Keratinocyte (primary cell): ENCODE measurements at regions not wholly inside any gene's neighbourhood (a gene's known extent, or its start where the extent isn't known, plus 50 kb on each side); places are given as distances from the start of the nearest gene placed in this dataset.

ENCODE experiments used
- DNase-seq: peaks from one replicate; pipeline ENCODE4 v3.0.0-alpha.2; 2011; ENCODE audit warnings: low read depth, missing footprints, low spot score
- FAIRE-seq: peaks from 2 replicates; lab custom pipeline; 2011; peaks lifted over from hg19 to GRCh38; lab: Jason Lieb, UNC
- H2AFZ ChIP-seq: 2 replicates; pipeline ENCODE4 v1.6.0; 2012; ENCODE audit warnings: low read length, control low read depth, inconsistent platforms; ENCODE audit not compliant: control insufficient read depth
- H3K27ac ChIP-seq: 2 replicates; pipeline ENCODE4 v1.5.1; 2011; ENCODE audit warnings: low read length; ENCODE audit not compliant: control insufficient read depth, insufficient read depth
- H3K27me3 ChIP-seq: 3 replicates; pipeline ENCODE4 v1.6.0; 2011; ENCODE audit warnings: low read length; ENCODE audit not compliant: control insufficient read depth, insufficient read depth; ENCODE audit errors: extremely low read depth
- H3K36me3 ChIP-seq, 2 experiments: 2 replicates in 1 of 2; 3 replicates in 1 of 2; pipeline ENCODE4 v1.5.1; 2011; ENCODE audit warnings: low read length in 2 of 2, mild to moderate bottlenecking in 1 of 2; ENCODE audit not compliant: control insufficient read depth in 2 of 2, insufficient read depth in 2 of 2; ENCODE audit errors: extremely low read depth in 1 of 2
- H3K4me1 ChIP-seq: 3 replicates; pipeline ENCODE4 v1.5.1; 2011; ENCODE audit warnings: low read length; ENCODE audit not compliant: control insufficient read depth, insufficient read depth; ENCODE audit errors: extremely low read depth
- H3K4me2 ChIP-seq: 3 replicates; pipeline ENCODE4 v1.6.0; 2011; ENCODE audit warnings: low read depth, low read length; ENCODE audit not compliant: control insufficient read depth, insufficient read depth; ENCODE audit errors: extremely low read depth
- H3K4me3 ChIP-seq, 3 experiments: fragments of 200-600 bp in 1 of 3; sonication (generic) in 1 of 3; 2 replicates in 2 of 3; 3 replicates in 1 of 3; pipeline ENCODE4 v1.5.1; 2011 to 2016; ENCODE audit warnings: low read length in 3 of 3, mild to moderate bottlenecking in 3 of 3, control low read depth in 2 of 3, inconsistent platforms in 1 of 3, low read depth in 1 of 3, mixed read lengths in 1 of 3, mixed run types in 1 of 3, moderate library complexity in 1 of 3; ENCODE audit not compliant: control insufficient read depth in 2 of 3, insufficient read depth in 2 of 3; ENCODE audit errors: extremely low read depth in 1 of 3
- H3K79me2 ChIP-seq: 2 replicates; pipeline ENCODE4 v1.6.0; 2012; ENCODE audit warnings: low read length; ENCODE audit not compliant: control insufficient read depth, insufficient read depth
- H3K9ac ChIP-seq: 3 replicates; pipeline ENCODE4 v1.6.0; 2011; ENCODE audit warnings: low read length; ENCODE audit not compliant: control insufficient read depth, insufficient read depth; ENCODE audit errors: extremely low read depth
- H3K9me1 ChIP-seq: 3 replicates; pipeline ENCODE4 v1.6.0; 2011; ENCODE audit warnings: low read length; ENCODE audit not compliant: control insufficient read depth, insufficient read depth; ENCODE audit errors: extremely low read depth
- H3K9me3 ChIP-seq: 2 replicates; pipeline ENCODE4 v1.5.1; 2012; ENCODE audit warnings: low read depth, low read length; ENCODE audit not compliant: control insufficient read depth
- H4K20me1 ChIP-seq: 3 replicates; pipeline ENCODE4 v1.6.0; 2011; ENCODE audit warnings: low read length; ENCODE audit not compliant: control insufficient read depth, insufficient read depth; ENCODE audit errors: extremely low read depth
- CTCF ChIP-seq, 3 experiments: IDR thresholded peaks in 1 of 3; conservative IDR thresholded peaks in 1 of 3; optimal IDR thresholded peaks in 1 of 3; 2 replicates in 2 of 3; 3 replicates in 1 of 3; pipeline versions ENCODE3 to v1.5.1; 2011; ENCODE audit warnings: low read length in 3 of 3, mild to moderate bottlenecking in 3 of 3, moderate library complexity in 2 of 3, control low read depth in 1 of 3, inconsistent platforms in 1 of 3; ENCODE audit not compliant: insufficient read depth in 2 of 3; ENCODE audit errors: extremely low read depth in 1 of 3
- EZH2 ChIP-seq: IDR thresholded peaks from one replicate; pipeline ENCODE4 v1.6.1; 2012; ENCODE audit warnings: inconsistent platforms, mild to moderate bottlenecking, low read length, moderate library complexity
- dilution Hi-C: fragments of 300-500 bp; cut with MboI; formaldehyde crosslinking; loops from one replicate; pipeline ENCODE4 v1.7.0; 2020; ENCODE audit warnings: low sequenced_read_pairs; ENCODE audit not compliant: extremely low pct_ligation_motif_present

DNA sequence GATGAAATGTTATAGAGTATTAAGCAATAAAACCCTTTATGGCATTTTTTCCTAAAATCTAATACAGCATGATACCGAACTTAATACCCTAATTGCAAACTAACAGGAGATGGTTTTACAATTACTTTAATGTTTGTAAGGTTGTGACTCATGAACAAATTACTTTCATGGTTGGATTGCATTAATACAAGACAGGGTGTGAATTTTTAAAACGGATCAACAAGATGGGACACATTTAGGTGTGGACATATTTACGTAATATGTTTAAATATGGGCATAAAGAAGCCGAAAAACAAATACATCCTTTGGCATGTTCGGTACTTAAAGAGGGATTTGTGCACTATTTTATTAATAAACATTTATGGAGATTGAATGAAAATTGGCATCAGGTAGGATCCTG lies 168.3 kb upstream of the SPRY2 start:
- Histone ChIP-seq H3K4me2 (no peak overlapping the region), H3K4me3 (no peak overlapping the region), H3K9me1 (no peaks in the 10 kb centered on the region), H3K27ac (no peak overlapping the region), H3K4me1 (no peaks in the 10 kb centered on the region), H3K9ac (no peak overlapping the region), H4K20me1 (no peaks in the 10 kb centered on the region), H2AFZ (no peak overlapping the region), H3K79me2 (no peaks in the 10 kb centered on the region), H3K9me3 (no peaks in the 10 kb centered on the region), H3K36me3 (no peaks in the 10 kb centered on the region), H3K27me3 (no peaks in the 10 kb centered on the region)
- TF ChIP-seq CTCF (optimal IDR thresholded peaks at IDR 0.05 in 1 of 3, IDR thresholded peaks at IDR 0.05 in 1 of 3, conservative IDR thresholded peaks at IDR 0.05 in 1 of 3; ENCODE audit: extremely low read depth in 1 of 3, insufficient read depth in 2 of 3, low read length in 3 of 3) = no peak
- no peak for TF ChIP-seq EZH2
- no peak for FAIRE-seq
- DNase-seq = no peak
- dilution Hi-C loops = no loop called here

DNA sequence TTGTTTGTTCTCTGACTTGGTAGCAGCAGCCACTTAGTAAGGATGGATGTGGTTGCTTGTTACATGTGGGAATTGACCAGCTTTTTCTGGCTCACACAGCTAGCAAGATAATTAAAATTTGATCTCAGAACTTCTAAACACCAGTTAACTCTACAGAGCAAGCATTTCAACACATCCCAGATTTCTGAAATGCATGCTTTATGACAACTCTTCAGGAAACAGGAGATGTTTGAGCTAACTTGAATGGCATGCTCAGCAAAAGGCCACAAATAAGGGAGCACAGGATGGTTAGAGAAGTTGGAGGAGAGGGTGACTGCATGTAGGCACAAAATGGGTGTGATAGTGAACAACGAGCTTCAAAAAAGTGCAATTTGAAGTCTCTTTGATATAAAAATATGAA lies 167.1 kb upstream of the SPRY2 start:
- no peak overlapping the region for H3K9ac ChIP-seq
- H3K4me1 ChIP-seq = no peaks in the 10 kb centered on the region
- FAIRE-seq (no peak), DNase-seq (no peak)
- H3K4me3 ChIP-seq = no peak overlapping the region
- H3K27me3 ChIP-seq = no peaks in the 10 kb centered on the region
- H3K4me2 ChIP-seq = no peak overlapping the region
- TF ChIP-seq EZH2 = no peak
- no peak for TF ChIP-seq CTCF (optimal IDR thresholded peaks at IDR 0.05 in 1 of 3, IDR thresholded peaks at IDR 0.05 in 1 of 3, conservative IDR thresholded peaks at IDR 0.05 in 1 of 3; ENCODE audit: extremely low read depth in 1 of 3, insufficient read depth in 2 of 3, low read length in 3 of 3)
- no peaks in the 10 kb centered on the region for H3K9me3 ChIP-seq
- H2AFZ ChIP-seq = no peak overlapping the region
- no peak overlapping the region for H3K27ac ChIP-seq
- dilution Hi-C loops = no loop called here
- no peaks in the 10 kb centered on the region for H3K79me2 ChIP-seq
- no peaks in the 10 kb centered on the region for H3K9me1 ChIP-seq
- H4K20me1 ChIP-seq = no peaks in the 10 kb centered on the region
- H3K36me3 ChIP-seq = no peaks in the 10 kb centered on the region
